ENCODE measurements at regions not wholly inside any gene's neighbourhood (a gene's known extent, or its start where the extent isn't known, plus 50 kb on each side); places are given as distances from the start of the nearest gene placed in this dataset.
"Not testable (repeated sequence)": the region's sequence is repeated elsewhere in the genome, so short reads cannot be mapped to it uniquely, and the experiment has no call there.

DNA sequence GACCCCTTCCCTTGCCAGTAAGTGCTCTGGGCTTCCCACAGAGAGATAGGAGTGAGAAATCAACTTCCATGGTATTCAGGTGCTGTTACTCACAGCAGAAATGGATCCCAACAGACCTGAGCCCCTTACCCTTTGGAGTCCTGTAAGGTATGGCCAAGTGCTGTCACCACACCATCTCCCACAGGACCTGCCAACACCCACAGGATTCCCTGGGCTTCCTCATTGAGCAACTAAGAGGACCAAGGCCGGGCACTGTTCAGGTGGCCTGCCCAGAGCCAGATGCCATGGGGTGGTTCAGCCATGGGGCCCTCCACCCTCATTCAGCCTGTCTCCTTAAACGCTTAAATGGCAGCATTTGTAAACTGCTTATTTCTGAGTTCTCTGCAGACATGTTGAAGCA lies 166.2 kb downstream of the TRIM43 start:
- DNase-seq (ENCODE audit: missing footprints): no peak
- no peak for ATAC-seq
- intact Hi-C loops (cut with DNase I): no loop called here

DNA sequence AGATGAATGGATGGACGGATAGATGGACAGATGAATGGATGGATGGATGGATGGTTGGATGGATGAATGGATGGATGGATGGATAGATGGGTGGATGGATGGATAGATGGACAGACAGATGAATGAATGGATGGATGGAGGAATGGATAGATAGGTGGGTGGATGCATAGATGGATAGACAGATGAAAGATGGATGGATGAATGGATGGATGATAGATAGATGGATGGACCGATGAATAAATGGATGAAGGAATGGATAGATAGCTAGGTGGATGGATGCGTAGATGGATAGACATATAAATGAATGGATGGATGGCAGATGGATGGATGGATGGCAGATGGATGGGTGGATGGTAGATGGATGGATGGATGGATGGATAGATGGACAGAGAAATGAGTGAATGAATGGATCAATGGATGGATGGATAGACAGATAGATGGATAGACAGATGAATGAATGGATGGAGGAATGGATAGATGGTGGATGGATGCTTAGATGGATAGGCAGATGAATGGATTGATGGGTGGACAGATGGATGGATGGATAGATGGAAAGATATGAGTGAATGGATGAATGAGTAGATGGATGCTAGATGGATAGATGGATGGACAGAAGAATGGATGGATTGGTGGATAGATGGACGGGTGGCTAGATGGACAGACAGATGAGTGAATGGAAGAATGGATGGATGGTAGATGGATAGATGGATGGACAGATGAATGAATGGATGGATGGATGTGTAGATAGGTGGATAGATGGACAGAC lies 167.9 kb downstream of the TRIM43 start:
- intact Hi-C loops (cut with DNase I): no loop called here
- DNase-seq (ENCODE audit: missing footprints): no peak
- ATAC-seq: no peak

DNA sequence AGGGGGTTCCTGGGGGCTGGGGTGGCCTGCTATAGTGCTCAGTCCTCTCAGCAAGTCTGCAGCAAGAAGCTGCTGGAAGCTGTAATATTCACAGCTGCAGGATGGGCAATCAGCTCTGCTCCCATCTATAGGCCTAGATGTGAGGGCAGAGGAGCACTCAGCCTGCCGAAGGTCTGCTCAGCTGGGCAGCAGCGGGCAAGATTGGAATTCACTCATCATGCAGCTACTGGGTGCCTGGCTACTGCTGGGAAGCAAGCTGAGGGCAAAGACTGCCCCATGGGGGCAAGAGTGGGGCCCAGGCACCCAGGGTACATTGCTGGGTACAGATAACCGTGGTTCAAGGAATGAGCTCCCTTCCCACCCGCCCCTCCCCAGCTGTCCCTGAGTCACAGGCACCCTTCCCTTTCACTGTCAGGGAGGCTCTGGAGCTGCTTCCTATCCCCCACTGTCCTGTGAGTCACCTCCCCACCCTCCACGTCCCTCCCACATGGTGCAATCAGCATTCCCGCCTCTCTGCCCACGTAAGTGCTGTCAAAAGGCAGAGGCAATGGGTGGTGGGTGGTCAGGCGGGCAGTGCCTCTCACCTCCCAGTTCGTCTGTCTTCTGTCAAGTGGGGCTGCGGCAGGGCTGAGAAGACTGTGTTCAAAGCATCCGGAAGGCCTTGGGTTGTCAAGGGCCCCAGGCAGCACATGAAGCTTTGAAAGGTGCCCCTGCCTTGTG lies 169.2 kb downstream of the TRIM43 start:
- intact Hi-C loops (cut with DNase I): no loop called here
- no peak for DNase-seq (ENCODE audit: missing footprints)

DNA sequence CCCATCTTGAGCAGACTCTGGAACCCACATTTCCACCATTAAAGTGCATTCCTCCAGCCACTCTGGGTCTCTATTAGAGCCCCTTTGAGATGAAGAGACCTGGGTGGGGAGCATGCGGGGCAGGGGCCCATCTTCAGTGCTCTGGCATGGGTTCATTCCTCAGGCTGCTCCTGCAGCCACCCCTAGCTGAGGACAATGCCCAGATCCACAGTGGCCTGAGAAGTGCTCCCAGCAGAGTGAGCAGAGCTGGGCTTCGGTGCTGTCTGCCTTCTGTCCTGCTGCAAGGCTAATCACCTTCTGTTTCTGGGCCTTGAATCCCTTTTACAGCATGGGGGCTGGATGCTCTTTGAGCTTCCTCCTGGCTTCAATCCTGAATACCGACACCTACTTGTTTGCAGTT lies 169.8 kb downstream of the TRIM43 start:
- no peak for DNase-seq (ENCODE audit: missing footprints)
- ATAC-seq: no peak
- intact Hi-C loops (cut with DNase I): no loop called here

More for the DNA sequence above, 169.2 kb downstream of the TRIM43 start:
- no peak for ATAC-seq

DNA sequence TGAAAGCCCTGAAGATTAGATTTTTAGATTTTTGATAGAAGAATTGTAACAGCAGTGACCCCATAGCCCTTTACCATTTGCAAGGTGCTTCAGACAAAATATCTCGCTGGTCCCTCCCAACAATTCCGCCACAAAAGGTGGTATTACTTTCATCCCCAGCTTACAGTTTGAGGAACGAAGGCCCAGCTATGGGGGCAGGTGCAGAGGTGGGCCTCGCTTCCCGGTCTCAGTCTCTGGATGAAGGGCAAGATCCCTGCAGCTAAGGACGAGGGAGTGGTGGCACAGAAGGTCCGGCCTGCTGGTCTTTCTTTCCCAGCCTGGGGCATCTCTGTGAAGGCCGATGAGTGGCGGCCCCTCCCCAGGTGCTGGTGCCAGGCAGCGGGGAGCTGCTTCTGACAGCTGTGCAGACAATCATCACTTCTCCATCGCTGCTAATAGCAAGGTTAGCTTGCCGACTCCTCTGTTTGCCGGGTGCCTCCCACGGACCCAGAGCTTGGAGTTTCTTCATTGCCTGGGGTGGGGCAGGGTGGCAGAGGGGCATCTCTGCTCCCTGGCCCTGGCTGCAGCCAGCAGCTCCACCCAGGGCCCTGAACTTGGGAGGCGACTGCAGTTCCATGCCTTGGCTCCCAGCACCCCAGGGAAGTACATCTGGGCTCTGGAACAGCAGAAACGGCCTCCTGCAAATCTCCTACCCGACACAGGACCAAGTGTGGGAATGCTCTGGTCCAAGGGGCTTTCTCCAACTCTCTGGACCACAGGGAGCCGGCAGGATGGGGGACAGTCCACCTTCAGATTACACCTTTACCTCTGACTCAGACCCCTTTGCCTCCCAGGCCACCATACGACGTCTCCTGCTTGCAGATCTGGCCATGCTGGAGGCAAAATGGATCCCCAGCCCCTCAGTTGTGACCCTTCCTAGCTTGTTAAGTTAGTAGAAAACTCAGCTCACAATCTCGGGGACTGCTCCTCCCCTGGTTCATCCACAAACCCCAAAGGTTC lies 170.5 kb downstream of the TRIM43 start:
- intact Hi-C loops (cut with DNase I); ATAC-seq; DNase-seq (ENCODE audit: missing footprints): not testable (repeated sequence)

DNA sequence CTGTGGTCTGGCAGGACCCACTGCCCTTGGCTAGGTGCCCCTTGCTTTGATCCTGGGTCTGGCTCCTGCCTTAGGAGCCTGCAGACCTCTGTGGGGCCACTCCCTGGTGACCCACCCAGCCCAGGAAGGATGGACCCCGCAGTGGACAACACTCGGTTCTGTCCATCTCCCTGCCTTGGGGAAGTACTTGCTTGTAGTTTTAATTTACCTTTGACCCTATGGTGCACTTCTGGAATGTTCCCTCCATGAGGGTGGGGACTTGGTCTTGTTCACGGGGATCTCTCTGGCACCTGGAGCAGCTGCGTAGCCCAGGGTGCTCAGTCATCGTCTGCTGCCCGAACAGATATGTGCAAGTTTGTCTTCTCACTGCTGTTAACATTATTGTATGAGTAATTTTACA lies 171.3 kb downstream of the TRIM43 start:
- DNase-seq (ENCODE audit: missing footprints); intact Hi-C loops (cut with DNase I); ATAC-seq: not testable (repeated sequence)

DNA sequence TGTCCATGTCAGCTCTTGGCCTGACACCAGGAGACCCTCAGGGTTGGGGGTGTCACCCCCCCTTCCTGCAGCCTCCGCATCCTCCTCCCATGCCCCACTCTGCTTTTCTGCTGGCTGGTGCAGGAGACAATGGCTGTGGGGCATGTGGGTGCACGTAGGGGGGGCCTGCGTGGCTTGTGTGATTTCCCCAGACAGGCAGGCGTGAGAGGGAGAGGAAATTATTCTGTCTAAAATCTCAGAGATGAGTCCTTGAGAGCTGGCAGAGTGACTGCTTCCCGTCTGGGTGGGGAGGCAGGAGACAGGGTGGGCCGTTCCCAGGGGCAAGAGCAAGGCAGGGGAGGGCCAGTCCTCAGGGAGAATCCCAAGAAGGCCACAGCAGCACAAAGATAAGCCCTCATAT lies 173.2 kb downstream of the TRIM43 start:
- intact Hi-C loops (cut with DNase I); DNase-seq (ENCODE audit: missing footprints); ATAC-seq: not testable (repeated sequence)

DNA sequence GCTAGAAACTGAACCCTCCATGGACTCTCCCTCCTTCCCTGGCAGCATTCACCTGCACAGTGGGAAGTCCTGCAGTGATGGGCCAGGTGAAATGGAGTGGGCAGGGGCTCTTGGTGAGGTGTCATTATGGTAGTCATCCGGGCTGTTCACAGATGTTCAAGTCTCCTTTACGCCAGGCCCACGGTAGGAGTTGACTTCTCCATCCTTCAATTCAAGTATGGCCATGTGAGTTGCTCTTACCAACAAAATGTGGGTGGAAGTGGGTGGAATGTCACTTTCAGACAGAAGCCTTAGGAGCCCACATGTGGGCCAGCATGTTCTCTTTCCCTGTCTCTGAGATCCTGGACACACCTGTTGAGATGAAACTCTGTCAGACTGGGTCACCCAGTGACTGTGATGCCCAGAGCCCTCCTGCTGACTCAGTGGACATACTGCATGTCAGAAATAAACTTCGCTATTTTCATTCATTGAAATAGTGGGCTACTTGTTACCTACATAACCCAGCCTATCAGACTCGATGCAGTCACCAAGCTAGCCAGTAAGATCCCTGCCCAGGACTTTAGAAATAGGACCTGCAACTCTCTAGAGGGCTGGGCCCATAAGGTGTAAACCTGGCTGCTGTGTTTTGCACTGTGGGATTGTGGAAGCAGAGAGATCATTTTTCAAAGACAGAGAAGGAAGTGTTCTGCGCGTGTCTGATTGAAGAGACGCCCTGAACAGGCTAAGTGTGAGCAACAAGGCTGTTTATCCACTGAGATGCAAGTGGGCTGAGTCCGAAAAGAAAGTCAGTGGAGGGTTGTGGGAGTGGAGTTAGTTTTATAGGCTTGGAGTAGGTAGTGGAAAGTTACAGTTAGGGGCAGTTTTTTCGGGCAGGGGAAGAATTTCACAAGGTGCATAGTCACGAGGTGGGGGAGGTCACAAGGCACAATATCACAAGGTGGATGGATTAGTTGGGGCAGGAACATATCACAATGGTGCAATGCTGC lies 174.4 kb downstream of the TRIM43 start:
- ATAC-seq; DNase-seq (ENCODE audit: missing footprints); intact Hi-C loops (cut with DNase I): not testable (repeated sequence)

DNA sequence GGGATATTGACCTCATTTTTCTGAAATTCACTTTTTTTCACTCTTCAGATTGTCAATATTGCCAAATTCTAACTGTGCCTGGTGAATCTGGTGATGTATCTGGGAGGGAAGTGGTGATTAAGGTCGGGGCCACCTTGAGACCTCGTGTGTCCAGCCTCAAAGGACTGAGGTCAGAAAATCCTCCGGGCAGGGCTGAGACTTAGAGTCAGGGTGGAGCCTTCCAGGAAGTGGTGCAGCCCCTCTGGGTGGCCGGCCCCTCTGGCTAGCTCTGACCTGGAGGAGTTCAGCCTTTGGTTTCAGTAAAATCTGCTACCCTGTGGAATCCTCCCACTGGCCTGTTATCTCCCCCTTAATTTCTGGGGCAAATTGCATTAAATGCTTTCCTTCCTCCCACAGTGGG lies 175.7 kb downstream of the TRIM43 start:
- ATAC-seq; DNase-seq (ENCODE audit: missing footprints); intact Hi-C loops (cut with DNase I): not testable (repeated sequence)

DNA sequence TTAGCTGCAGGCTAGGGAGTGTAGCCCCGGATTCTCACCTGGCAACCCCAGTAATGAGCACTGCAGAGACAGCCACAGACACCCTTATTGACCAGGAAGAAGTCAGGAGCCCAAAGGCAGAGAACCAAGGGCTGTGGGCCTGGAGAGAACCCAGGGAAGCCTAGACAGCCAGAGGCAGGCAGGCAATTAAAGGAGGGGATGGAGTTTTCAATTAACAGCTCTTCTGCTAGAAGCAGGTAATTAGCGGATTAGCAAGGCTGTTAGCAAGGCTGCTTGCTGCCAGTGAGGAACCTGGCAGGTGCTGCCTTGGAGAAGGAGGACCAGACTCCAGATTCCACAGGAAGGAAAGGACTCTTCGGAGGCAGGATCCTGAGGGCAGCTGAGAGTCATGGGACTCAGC lies 176.1 kb downstream of the TRIM43 start:
- DNase-seq (ENCODE audit: missing footprints); ATAC-seq; intact Hi-C loops (cut with DNase I): not testable (repeated sequence)

DNA sequence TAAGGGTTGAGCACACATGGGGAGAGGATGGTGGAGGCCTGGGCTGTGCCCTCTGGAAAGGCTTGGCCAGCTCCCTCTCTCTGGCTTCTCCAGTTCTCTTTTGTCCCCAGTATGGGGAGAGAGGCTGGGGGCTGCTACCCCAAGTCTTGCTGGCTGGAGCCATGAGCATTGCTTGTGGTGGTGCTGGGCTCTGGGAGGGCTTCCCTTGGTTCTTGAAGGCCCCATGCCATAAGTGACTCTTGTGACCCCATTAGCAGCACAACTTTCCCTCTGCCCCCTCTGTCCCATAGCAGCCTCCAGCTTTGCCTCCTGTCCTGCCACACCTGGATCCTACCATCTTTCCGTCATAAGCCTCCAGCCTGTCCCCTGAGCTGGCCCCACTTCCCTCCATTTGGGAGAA lies 177.5 kb downstream of the TRIM43 start:
- DNase-seq (ENCODE audit: missing footprints); intact Hi-C loops (cut with DNase I): not testable (repeated sequence)

DNA sequence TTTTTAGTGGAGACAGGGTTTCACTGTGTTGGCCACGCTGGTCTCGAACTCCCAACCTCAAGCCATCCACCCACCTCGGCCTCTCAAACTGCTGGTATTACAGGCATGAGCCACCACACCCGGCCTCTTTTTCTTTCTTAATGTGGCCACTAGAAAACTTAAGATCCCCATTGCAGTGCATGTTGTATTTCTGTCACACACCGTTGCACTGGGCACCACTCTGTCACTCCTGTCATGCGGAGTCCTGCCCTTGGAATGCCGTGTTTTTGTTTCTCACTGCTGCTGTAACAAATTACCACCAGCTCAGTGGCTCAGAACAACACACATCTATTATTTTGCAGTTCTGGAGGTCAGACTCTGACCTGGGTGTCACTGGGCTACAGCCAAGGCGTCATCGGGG lies 178.9 kb downstream of the TRIM43 start:
- ATAC-seq; intact Hi-C loops (cut with DNase I); DNase-seq (ENCODE audit: missing footprints): not testable (repeated sequence)

More for the DNA sequence above, 177.5 kb downstream of the TRIM43 start:
- not testable (repeated sequence) for ATAC-seq

DNA sequence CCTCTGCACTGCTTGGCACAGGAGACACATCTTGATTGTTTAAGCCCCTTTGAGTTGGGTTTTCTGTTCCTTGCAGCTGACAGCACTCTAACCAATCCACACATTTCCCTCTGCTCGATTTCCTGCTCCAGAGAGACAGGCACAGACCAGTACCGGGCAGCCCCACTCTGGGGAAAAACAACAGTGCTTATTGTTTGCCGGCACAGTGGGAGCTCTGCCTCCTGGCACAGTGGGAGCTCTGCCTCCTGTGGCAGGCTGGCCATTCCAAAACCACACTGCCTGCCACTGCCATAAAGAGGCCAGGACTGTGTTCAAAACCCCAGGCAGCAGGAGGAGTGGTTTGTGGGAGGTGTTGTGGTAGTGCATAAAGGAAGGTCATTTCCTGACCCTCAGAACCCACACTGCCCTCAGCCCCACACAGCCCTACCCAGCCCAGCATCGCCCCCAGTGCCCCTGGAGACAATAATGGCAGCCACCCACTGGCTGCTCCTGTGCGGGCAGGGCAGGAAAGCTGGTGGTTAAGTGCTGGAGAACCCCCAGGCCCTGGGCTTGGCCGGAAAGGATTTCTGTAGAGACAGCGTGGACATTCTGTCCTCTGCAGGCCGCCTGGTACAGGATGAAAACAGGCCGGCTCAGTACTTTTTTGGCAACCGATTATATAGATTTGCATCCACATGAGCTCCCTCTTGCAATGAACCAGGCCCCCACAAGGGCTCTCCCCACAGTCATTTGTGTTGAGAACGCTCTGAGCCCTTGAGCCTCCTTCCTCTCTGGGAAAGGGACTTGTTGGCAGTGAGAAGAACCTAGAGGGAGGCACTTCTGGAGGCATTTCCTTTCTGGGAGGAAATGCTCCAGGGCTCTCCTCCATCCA lies 182.8 kb downstream of the TRIM43 start:
- intact Hi-C loops (cut with DNase I); DNase-seq (ENCODE audit: missing footprints); ATAC-seq: not testable (repeated sequence)

DNA sequence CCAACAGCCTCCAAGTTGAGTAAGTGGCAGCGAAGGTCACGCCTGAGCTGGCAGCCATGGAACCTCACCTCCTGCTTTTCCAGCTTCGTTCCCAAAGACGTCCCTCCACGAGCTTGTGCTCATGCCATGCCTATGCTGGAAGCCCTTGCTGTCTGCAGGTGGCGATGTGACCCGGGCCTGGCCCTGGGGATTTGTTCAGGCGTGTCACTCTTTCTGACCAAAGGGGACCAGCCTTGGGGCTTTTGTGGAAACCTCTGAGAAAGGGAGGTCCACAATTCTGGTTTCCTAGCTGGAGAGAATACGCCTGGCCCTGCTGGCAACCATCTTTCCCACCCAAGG lies 183.4 kb downstream of the TRIM43 start:
- DNase-seq (ENCODE audit: missing footprints); intact Hi-C loops (cut with DNase I); ATAC-seq: not testable (repeated sequence)

Measured in Right ventricle myocardium inferior (tissue), 1 donor.